Upper lobe of right lung (tissue), 1 donor: ENCODE measurements at regions not wholly inside any gene's neighbourhood (a gene's known extent, or its start where the extent isn't known, plus 50 kb on each side); places are given as distances from the start of the nearest gene placed in this dataset.

Experiments
- ATAC-seq: fragments of 200-7000 bp; cut with Tn5 transposase; one replicate; pipeline ENCODE4 v1.9.1; 2020; ENCODE audit warnings: mild to moderate bottlenecking, moderate library complexity
- DNase-seq: peaks from one replicate; pipeline ENCODE4 v3.0.0-alpha.2; 2020
- H3K27ac ChIP-seq: fragments of 200-600 bp; one replicate; pipeline ENCODE4 v1.8.0; 2022
- H3K27me3 ChIP-seq: fragments of 200-600 bp; one replicate; pipeline ENCODE4 v1.8.0; 2022; ENCODE audit warnings: mild to moderate bottlenecking
- H3K36me3 ChIP-seq: fragments of 200-600 bp; one replicate; pipeline ENCODE4 v1.8.0; 2022
- H3K4me1 ChIP-seq: fragments of 200-600 bp; one replicate; pipeline ENCODE4 v1.8.0; 2022
- H3K4me3 ChIP-seq: fragments of 200-600 bp; one replicate; pipeline ENCODE4 v1.8.0; 2022; ENCODE audit warnings: mild to moderate bottlenecking
- H3K9me3 ChIP-seq: fragments of 200-600 bp; one replicate; pipeline ENCODE4 v1.8.0; 2022
- CTCF ChIP-seq: fragments of 200-600 bp; IDR thresholded peaks from one replicate; pipeline ENCODE4 v1.8.0; 2022; ENCODE audit warnings: antibody characterized with exemption
- intact Hi-C: fragments of 100-400 bp; cut with DNase I; formaldehyde crosslinking; loops from one replicate; pipeline ENCODE4 v1.11.0; 2022
- donor health status: DM: no; HTN: yes; CAD: no; lungs with severe emphysema.

- TF ChIP-seq CTCF: no peak
- Histone ChIP-seq H3K4me1 (no peaks in the 10 kb centered on the region), H3K9me3 (no peaks in the 10 kb centered on the region), H3K36me3 (no peaks in the 10 kb centered on the region), H3K27ac (no peak overlapping the region), H3K4me3 (no peak overlapping the region), H3K27me3 (no peaks in the 10 kb centered on the region)
- intact Hi-C loops: no loop called here
- DNase-seq (no peak), ATAC-seq (no peak)
Observed at GRCh38 chr4:81826335-81826734, 354.6 kb upstream of the RASGEF1B start.

GRCh38 chr4:81818385-81818920, 346.7 kb upstream of the RASGEF1B start:
- no peak for TF ChIP-seq CTCF
- H3K4me1 ChIP-seq: peaks cover 5% of the 10 kb centered on the region
- no peak overlapping the region for H3K27ac ChIP-seq
- ATAC-seq: no peak
- no peaks in the 10 kb centered on the region for H3K36me3 ChIP-seq
- no peak overlapping the region for H3K4me3 ChIP-seq
- H3K27me3 ChIP-seq: no peaks in the 10 kb centered on the region
- DNase-seq: no peak
- intact Hi-C loops: no loop called here
- H3K9me3 ChIP-seq: no peaks in the 10 kb centered on the region

- H3K27me3 ChIP-seq: no peaks in the 10 kb centered on the region
- intact Hi-C loops: no loop called here
- peaks cover 5% of the 10 kb centered on the region for H3K4me1 ChIP-seq
- H3K36me3 ChIP-seq: no peaks in the 10 kb centered on the region
- TF ChIP-seq CTCF: no peak
- H3K4me3 ChIP-seq: no peak overlapping the region
- no peaks in the 10 kb centered on the region for H3K9me3 ChIP-seq
- ATAC-seq: no peak
- H3K27ac ChIP-seq: no peak overlapping the region
- DNase-seq: no peak
Observed at GRCh38 chr4:81816031-81816761, 344.5 kb upstream of the RASGEF1B start.

- Histone ChIP-seq H3K27me3 (no peaks in the 10 kb centered on the region), H3K27ac (peak overlapping the region; percentile 3), H3K9me3 (no peaks in the 10 kb centered on the region), H3K36me3 (no peaks in the 10 kb centered on the region), H3K4me1 (peaks cover 5% of the 10 kb centered on the region), H3K4me3 (no peak overlapping the region)
- ATAC-seq (peak; percentile 81), DNase-seq (no peak)
- intact Hi-C loops: no loop called here
- TF ChIP-seq CTCF: no peak
Observed at GRCh38 chr4:81814987-81815541, 343.4 kb upstream of the RASGEF1B start.

GRCh38 chr4:81811562-81812293, 340.0 kb upstream of the RASGEF1B start:
- no peak overlapping the region for H3K27ac ChIP-seq
- no peak overlapping the region for H3K4me3 ChIP-seq
- no peak for ATAC-seq
- H3K27me3 ChIP-seq: no peaks in the 10 kb centered on the region
- H3K36me3 ChIP-seq: no peaks in the 10 kb centered on the region
- H3K9me3 ChIP-seq: no peaks in the 10 kb centered on the region
- TF ChIP-seq CTCF: no peak
- no peak for DNase-seq
- peaks cover 5% of the 10 kb centered on the region for H3K4me1 ChIP-seq
- intact Hi-C loops: no loop called here
